Activated T-helper 1 cell treated with anti-CD3 and anti-CD28 coated beads, Interleukin-2, amount 50 U/mL, for 16 hours (primary cell): ENCODE measurements at regions not wholly inside any gene's neighbourhood (a gene's known extent, or its start where the extent isn't known, plus 50 kb on each side); places are given as distances from the start of the nearest gene placed in this dataset.
"Not testable (repeated sequence)": the region's sequence is repeated elsewhere in the genome, so short reads cannot be mapped to it uniquely, and the experiment has no call there.

Source experiments
- DNase-seq, 2 donors: peaks; one replicate each; pipeline ENCODE4 v3.0.0-alpha.2; 2020; ENCODE audit warnings: low read depth in 1 of 2, low spot score in 1 of 2

DNA sequence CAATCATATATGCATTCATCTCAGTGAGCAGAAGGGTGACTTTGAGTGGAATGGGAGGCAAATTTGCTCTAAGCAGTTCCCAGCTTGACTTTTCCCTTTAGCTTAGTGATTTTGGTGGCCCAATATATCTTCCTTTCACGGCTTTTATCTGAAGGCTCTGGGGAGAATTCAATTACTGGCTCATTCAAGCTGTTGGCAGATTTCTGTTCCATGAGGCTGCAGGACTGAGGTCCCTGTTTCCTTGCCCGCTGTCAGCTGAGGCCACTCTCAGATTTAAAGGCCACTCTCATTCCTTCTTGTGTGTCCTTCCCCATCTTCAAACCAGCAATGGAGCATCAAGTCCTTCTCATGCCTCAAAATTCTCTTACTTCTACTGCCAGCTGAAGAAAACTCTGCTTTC lies 170.4 kb upstream of the ATP10A start:
- DNase-seq = no peak

GRCh38 chr15:26032162-26032846 lies 169.2 kb upstream of the ATP10A start:
- DNase-seq = no peak

DNA sequence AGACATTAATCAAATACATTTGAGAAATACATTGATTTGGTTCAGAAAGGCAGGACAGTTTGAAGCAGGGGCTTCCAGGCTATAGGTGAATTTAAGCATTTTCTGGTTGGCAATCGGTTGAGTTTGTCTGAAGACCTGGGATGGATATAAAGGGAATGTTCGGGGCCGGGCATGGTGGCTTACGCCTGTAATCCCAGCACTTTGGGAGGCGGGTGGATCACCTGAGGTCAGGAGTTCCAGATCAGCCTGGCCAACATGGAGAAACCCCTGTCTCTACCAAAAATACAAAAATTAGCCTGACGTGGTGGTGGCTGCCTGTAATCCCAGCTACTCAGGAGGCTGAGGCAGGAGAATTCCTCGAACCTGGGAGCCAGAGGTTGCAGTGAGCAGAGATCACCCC lies 166.5 kb upstream of the ATP10A start:
- DNase-seq = not testable (repeated sequence)

- DNase-seq = no peak
Measured at GRCh38 chr15:26029146-26029545, 166.0 kb upstream of the ATP10A start.

GRCh38 chr15:26028086-26028740 lies 165.1 kb upstream of the ATP10A start:
- no peak for DNase-seq

DNA sequence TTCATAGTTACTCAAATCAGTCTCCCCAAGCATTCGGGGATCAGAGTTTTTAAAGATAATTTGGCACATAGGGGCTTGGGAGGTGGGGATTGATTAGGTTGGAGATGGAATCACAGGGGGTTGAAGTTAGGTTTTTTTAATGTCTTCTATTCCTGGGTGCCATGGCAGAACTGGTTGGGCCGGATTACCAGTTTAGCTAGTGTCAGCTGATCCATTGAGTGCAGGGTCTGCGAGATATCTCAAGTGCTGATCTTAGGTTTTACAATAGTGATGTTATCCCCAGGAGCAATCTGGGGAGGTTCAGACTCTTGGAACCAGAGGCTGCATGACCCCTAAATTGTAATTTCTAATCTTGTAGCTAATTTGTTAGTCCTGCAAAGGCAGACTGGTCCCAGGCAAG lies 163.5 kb upstream of the ATP10A start:
- DNase-seq = not testable (repeated sequence)

- no peak for DNase-seq
Measured at GRCh38 chr15:26024241-26024640, 161.1 kb upstream of the ATP10A start.

DNA sequence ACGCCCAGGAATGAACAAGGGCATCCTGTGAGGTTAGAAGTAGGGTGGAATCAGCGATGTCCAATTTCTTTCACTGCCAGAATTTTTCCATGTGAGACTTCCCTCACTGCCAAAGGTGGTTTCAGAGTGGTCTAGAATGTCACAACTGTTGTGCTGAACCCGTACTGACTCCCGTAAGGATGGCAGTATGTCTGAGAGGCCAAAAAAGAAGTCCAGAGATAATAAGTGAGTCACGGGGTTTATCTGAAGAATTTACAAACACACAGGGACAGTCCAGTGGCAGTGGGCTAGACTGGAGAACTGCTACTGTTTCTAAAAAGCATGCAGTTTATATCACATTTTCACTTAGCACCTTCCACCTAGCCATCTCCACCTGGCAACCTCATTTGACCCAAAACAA lies 160.6 kb upstream of the ATP10A start:
- no peak for DNase-seq

DNA sequence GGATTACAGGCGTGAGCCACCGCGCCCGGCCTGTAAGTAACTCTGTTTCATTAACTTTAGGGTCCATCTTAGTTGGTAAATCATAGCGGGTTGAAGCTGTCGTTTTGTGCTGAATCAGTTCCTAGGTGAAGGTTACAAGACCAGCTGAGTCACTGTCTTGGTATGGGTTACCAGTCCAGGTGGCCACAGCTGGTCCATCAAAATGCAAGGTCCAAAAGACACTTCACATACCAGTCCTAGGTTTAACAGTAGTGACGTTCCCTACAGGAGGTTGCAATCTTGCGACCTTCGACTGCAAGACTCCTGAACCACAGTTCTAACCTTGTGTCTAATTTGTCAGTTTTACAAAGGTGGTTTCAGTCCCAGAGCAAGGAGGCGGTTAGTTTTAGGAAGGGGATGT lies 160.1 kb upstream of the ATP10A start:
- DNase-seq = no peak

GRCh38 chr15:26020871-26021270 lies 157.7 kb upstream of the ATP10A start:
- no peak for DNase-seq

DNA sequence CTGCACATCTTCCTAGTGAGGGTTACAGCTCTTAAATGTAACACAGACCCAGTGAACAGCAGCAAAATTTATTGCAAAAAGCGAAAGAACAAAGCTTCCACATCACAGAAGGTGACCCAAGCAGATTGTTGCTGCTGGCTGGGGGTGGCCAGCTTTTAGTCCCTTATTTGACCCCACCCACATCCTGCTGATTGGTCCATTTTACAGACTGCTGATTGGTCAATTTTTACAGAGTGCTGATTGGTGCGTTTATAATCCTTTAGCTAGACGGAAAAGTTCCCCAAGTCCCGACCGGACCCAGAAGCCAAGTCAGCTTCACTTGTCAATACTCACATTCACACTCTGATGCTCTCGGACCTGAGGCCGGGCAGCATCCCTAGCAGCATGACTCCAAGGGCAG lies 154.5 kb upstream of the ATP10A start:
- no peak for DNase-seq

DNA sequence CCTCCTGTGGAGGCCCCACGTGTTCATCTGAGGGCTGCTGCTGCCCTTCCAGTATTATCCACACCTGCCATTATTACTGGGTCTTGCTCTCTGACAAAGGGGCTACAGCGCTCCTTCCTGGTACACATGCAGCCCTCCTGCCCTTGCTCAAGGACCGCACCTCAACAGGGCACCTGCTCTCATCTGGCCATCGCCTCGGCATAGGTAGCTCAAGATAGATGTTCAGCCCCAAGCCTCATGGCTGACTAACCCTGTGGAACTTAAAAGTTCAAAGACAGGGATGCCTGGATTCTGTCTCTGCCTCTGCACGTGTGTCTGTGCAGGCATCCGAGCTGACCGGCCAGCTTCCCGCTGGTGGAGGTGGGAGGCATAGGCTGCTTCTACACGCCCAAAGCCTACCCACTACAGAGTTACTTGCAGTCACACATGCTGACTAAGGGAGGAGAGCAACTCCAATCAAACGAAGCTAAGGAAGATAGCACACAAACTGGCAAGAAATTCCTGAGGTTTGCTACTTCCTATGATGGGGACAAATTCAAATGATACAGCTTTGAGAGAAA lies 152.5 kb upstream of the ATP10A start:
- DNase-seq = no peak

- no peak for DNase-seq
Measured at GRCh38 chr15:26013981-26014380, 150.9 kb upstream of the ATP10A start.

- DNase-seq = no peak
Measured at GRCh38 chr15:26011916-26012315, 148.8 kb upstream of the ATP10A start.

DNA sequence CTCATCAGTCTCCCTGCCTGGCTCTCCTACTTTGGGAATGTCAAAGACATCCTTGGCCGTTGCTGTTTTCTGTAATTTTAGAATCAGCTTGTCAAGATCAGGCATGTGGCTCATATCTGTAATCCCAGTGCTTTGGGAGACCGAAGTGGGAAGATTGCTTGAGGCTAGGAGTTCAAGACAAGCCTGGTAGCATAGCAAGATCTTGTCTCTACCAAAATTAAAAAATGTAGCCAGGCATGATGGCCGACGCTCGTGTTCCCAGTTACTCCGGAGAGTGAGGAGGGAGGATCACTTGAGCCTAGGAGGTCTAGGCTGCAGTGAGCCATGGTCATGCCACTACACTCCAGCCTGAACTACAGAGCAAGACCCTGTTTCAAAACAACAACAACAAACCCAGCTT lies 144.0 kb upstream of the ATP10A start:
- DNase-seq = no peak

- DNase-seq = no peak
Measured at GRCh38 chr15:26001201-26001600, 138.1 kb upstream of the ATP10A start.

DNA sequence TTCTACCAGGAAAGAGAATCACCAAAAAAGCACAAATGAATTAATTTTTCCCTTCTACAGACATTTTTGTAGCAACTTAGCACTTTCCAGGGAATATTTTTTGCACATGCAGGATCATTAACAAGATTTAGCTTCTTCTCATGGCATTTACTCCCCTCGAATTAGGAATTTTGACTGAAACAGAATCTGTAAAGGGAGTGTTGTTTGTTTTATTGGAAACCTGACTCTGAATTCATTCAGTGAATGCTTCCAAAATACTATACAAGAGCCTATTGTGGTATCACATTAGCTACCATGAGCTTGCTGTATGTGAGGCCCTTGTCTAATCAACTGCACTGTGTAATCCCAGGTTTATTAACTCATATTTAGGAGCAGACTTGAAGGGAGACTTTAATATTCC lies 130.4 kb upstream of the ATP10A start:
- DNase-seq = no peak

DNA sequence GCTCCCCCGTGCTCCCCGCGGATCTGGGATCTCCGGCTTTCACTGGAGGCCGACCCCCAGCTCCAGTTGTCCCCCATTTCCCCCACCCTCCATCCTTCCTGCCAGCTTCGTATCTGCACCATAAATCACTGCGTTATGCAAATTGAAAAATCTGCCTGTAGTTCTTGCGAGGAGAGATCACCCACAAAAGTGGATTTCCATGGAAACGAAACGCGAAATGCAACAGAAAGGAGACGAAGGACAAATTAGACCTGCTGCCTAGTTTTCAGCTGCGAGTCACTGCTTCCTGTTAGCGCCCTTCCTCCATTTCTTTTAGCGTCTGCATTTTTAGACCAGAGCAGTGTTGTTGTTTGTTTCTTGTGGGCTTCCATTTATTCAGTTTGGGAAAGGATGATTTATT lies 127.1 kb upstream of the ATP10A start:
- DNase-seq = no peak

- DNase-seq = no peak
Measured at GRCh38 chr15:25989327-25989726, 126.2 kb upstream of the ATP10A start.

DNA sequence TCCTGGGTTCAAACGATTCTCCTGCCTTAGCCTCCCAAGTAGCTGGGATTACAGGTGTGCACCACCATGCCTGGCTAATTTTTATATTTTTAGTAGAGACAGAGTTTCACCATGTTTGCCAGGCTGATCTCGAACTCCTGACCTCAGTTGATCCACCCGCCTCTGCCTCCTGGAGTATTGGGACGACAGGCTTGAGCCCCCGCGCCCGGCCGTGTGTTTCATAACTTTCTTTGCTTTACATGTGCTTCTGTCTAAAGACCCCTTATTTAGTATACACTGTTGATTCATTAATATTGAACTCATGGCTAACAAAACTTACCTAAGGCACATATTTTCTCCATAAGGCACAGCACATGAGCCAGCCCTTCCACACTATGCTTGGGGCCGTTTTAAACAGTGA lies 125.6 kb upstream of the ATP10A start:
- not testable (repeated sequence) for DNase-seq

DNA sequence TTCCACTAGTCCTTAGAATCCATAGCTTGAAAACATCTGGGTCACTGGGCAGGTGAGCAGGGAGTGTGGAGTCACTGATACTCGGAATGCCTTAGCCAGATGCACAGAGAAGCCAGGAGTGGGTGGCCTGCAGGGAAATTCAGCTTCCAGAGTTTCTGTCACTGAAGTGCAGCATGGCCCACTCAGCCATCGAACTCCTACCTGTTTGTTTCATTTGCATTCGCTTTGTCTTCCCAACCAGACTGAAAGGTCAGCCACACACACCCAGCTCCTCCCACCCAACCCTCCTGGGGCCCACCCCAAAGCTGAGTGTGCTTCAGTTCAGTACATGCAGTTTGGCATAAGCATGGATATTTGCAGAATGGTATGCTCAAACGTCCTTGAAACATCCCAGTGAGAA lies 124.5 kb upstream of the ATP10A start:
- DNase-seq = no peak

DNA sequence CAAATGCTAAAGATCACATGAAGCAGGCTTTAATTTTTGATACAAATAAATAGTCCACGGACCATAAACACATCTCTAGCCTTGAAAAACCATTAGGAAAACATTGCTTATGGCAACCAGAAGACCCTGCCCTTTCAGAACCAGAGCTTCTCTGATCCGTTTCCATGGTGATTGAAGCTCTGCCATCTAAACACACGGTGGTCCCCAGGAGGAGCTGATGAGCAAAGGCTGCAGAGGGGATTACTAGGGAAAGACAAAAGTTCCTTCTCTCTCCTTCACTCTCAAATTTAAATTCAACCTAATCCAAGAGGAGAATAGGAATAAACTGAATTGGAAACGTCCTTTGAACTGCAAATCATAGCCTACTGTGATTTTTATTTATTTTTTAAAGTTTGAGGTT lies 122.0 kb upstream of the ATP10A start:
- no peak for DNase-seq

GRCh38 chr15:25982736-25983135 lies 119.6 kb upstream of the ATP10A start:
- DNase-seq = no peak
